Panc1 (cell line): ENCODE measurements at regions not wholly inside any gene's neighbourhood (a gene's known extent, or its start where the extent isn't known, plus 50 kb on each side); places are given as distances from the start of the nearest gene placed in this dataset.

Source experiments
- ATAC-seq: fragments of 200-7000 bp; cut with Tn5 transposase; 2 replicates; pipeline ENCODE4 v1.9.1; 2020; ENCODE audit warnings: mild to moderate bottlenecking, moderate library complexity
- BruUV-seq: library from RNA; stranded (reverse); fragments of 400-500 nt; replicated peaks from 2 replicates; lab custom pipeline; 2021; lab: Mats Ljungman, UMichigan
- CTCF ChIA-PET: fragments of 300-600 bp; sonication (Branson Sonifier 250); formaldehyde crosslinking; loops from one replicate; lab custom pipeline; 2022; ENCODE audit warnings: antibody characterized with exemption; lab: Charles Lee
- POLR2A ChIA-PET: fragments of 300-600 bp; sonication (Branson Sonifier 250); formaldehyde crosslinking; loops from one replicate; lab custom pipeline; 2022; ENCODE audit warnings: antibody characterized with exemption; lab: Charles Lee
- DNase-seq: peaks from one replicate; pipeline ENCODE4 v3.0.0-alpha.2; 2010; ENCODE audit warnings: low read depth, low spot score
- H3K27ac ChIP-seq: 2 replicates; pipeline ENCODE4 v1.5.1; 2011; ENCODE audit warnings: mild to moderate bottlenecking, low read length, inconsistent platforms
- H3K27me3 ChIP-seq: fragments of 200-500 bp; sonication (Bioruptor generic); 2 replicates; pipeline ENCODE4 v1.6.0; 2014; ENCODE audit warnings: low read length, inconsistent platforms; ENCODE audit not compliant: control insufficient read depth, insufficient read depth
- H3K36me3 ChIP-seq: fragments of 200-500 bp; sonication (Bioruptor generic); 2 replicates; pipeline ENCODE4 v1.5.1; 2014; ENCODE audit warnings: inconsistent platforms, mild to moderate bottlenecking, low read length, moderate library complexity; ENCODE audit not compliant: control insufficient read depth, insufficient read depth
- H3K4me1 ChIP-seq: 2 replicates; pipeline ENCODE4 v1.5.1; 2011; ENCODE audit warnings: inconsistent platforms, mild to moderate bottlenecking, low read length, moderate library complexity; ENCODE audit not compliant: control insufficient read depth, insufficient read depth
- H3K4me3 ChIP-seq, 2 experiments: 2 replicates each; pipeline ENCODE4 v1.5.1; 2011 to 2012; ENCODE audit warnings: low read depth in 2 of 2, low read length in 2 of 2, mild to moderate bottlenecking in 2 of 2, inconsistent platforms in 1 of 2, moderate library complexity in 1 of 2
- H3K9me3 ChIP-seq: fragments of 200-500 bp; sonication (Bioruptor generic); 2 replicates; pipeline ENCODE4 v1.5.1; 2014; ENCODE audit warnings: low read depth, mild to moderate bottlenecking, inconsistent platforms, low read length, moderate library complexity; ENCODE audit not compliant: control insufficient read depth, insufficient read depth
- POLR2AphosphoS5 ChIP-seq: IDR thresholded peaks from 2 replicates; pipeline ENCODE4 v1.6.1; 2012; ENCODE audit warnings: mild to moderate bottlenecking, low read depth, low read length, moderate library complexity
- SIN3A ChIP-seq: IDR thresholded peaks from 2 replicates; pipeline ENCODE4 v1.6.1; 2012; ENCODE audit warnings: low read depth, mild to moderate bottlenecking, low read length, moderate library complexity, borderline replicate concordance; ENCODE audit not compliant: insufficient read depth
- TCF7L2 ChIP-seq: IDR thresholded peaks from 2 replicates; pipeline ENCODE4 v1.6.1; 2011; ENCODE audit warnings: mild to moderate bottlenecking, low read depth, low read length, inconsistent platforms
- in situ Hi-C: cut with HindIII; loops from 2 replicates; pipeline ENCODE4 v1.10.0; 2016; ENCODE audit warnings: low sequenced_read_pairs, low pct_unique_long_range_greater_than_20kb
- intact Hi-C: fragments of 100-400 bp; cut with micrococcal nuclease; formaldehyde crosslinking; loops from one replicate; pipeline ENCODE4 v1.10.0; 2022; ENCODE audit not compliant: unreplicated experiment
- TF ChIP-seq, protein P1 (sequence below), 2 experiments: IDR thresholded peaks; 2 replicates each; pipeline ENCODE4 v1.6.1; 2011 to 2012; ENCODE audit warnings: low read depth in 2 of 2, control low read depth in 1 of 2, low read length in 1 of 2, mild to moderate bottlenecking in 1 of 2, moderate library complexity in 1 of 2; ENCODE audit not compliant: insufficient read depth in 1 of 2
- TF ChIP-seq, protein P2 (sequence below): fragments of 450-650 bp; IDR thresholded peaks from 2 replicates; pipeline ENCODE4 v1.5.1; 2017; ENCODE audit warnings: mild to moderate bottlenecking

DNA sequence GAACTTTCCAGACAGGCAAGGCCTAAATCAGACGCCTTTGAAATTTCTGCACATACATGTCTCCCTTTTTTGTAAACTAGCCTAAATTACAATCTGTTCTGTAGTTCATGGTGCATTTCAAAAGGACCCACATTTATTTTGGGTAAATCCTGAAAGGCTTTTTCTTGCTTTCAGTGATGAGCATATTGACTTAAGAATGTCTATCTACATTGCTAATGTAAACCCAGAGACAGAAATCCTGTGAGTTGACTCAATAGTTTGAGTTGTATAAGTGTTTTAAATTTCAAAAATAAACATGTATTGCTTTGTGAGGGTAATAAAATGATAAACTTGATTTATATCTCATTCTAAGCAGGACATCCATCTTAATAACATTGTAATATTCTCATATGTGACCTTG lies 977.0 kb upstream of the NR2F2 start:
- Histone ChIP-seq H3K27me3 (no peaks in the 10 kb centered on the region), H3K4me3 (no peak overlapping the region), H3K36me3 (no peaks in the 10 kb centered on the region), H3K27ac (no peak overlapping the region), H3K4me1 (no peaks in the 10 kb centered on the region), H3K9me3 (no peaks in the 10 kb centered on the region)
- no peak for DNase-seq
- no peak for TF ChIP-seq POLR2AphosphoS5
- TF ChIP-seq, protein P1, sequence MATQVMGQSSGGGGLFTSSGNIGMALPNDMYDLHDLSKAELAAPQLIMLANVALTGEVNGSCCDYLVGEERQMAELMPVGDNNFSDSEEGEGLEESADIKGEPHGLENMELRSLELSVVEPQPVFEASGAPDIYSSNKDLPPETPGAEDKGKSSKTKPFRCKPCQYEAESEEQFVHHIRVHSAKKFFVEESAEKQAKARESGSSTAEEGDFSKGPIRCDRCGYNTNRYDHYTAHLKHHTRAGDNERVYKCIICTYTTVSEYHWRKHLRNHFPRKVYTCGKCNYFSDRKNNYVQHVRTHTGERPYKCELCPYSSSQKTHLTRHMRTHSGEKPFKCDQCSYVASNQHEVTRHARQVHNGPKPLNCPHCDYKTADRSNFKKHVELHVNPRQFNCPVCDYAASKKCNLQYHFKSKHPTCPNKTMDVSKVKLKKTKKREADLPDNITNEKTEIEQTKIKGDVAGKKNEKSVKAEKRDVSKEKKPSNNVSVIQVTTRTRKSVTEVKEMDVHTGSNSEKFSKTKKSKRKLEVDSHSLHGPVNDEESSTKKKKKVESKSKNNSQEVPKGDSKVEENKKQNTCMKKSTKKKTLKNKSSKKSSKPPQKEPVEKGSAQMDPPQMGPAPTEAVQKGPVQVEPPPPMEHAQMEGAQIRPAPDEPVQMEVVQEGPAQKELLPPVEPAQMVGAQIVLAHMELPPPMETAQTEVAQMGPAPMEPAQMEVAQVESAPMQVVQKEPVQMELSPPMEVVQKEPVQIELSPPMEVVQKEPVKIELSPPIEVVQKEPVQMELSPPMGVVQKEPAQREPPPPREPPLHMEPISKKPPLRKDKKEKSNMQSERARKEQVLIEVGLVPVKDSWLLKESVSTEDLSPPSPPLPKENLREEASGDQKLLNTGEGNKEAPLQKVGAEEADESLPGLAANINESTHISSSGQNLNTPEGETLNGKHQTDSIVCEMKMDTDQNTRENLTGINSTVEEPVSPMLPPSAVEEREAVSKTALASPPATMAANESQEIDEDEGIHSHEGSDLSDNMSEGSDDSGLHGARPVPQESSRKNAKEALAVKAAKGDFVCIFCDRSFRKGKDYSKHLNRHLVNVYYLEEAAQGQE (IDR thresholded peaks at IDR 0.05; ENCODE audit: insufficient read depth in 1 of 2, low read depth in 2 of 2, low read length in 1 of 2) = no peak
- TF ChIP-seq TCF7L2 = no peak
- TF ChIP-seq, protein P2, sequence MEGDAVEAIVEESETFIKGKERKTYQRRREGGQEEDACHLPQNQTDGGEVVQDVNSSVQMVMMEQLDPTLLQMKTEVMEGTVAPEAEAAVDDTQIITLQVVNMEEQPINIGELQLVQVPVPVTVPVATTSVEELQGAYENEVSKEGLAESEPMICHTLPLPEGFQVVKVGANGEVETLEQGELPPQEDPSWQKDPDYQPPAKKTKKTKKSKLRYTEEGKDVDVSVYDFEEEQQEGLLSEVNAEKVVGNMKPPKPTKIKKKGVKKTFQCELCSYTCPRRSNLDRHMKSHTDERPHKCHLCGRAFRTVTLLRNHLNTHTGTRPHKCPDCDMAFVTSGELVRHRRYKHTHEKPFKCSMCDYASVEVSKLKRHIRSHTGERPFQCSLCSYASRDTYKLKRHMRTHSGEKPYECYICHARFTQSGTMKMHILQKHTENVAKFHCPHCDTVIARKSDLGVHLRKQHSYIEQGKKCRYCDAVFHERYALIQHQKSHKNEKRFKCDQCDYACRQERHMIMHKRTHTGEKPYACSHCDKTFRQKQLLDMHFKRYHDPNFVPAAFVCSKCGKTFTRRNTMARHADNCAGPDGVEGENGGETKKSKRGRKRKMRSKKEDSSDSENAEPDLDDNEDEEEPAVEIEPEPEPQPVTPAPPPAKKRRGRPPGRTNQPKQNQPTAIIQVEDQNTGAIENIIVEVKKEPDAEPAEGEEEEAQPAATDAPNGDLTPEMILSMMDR = no peak
- no peak for TF ChIP-seq SIN3A
- POLR2A ChIA-PET = no interaction called here
- ATAC-seq = no peak
- intact Hi-C loops (no loop called here), in situ Hi-C loops (no loop called here)
- BruUV-seq = no TSS peak
- CTCF ChIA-PET = no interaction called here

DNA sequence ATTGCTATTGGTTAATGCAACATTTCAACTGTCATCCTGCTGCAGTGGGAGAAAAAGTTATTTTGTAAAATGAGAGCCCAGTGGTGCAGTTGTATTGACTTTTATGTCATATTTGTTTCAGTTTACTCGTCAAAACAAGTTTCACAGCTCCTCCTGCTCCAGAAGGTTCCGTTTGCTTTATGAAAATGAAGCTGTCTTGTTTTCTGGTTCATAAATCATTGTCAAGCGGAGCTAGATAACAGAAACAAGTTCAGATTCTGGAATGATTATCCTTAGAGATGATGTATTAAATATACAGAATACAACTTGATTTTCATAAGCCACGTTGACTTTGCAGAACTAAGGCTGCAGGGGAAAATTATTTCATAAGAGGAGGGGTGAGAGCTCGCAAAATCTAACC lies 970.5 kb upstream of the NR2F2 start:
- peaks cover 3% of the 10 kb centered on the region; the same call in 1 of the 2 replicates for H3K9me3 ChIP-seq
- H3K27ac ChIP-seq = no peak overlapping the region
- no peak for TF ChIP-seq SIN3A
- TF ChIP-seq, protein P1 (IDR thresholded peaks at IDR 0.05; ENCODE audit: insufficient read depth in 1 of 2, low read depth in 2 of 2, low read length in 1 of 2) = no peak
- no peak for TF ChIP-seq POLR2AphosphoS5
- TF ChIP-seq TCF7L2 = no peak
- H3K36me3 ChIP-seq = no peaks in the 10 kb centered on the region
- intact Hi-C loops = no loop called here
- no peaks in the 10 kb centered on the region for H3K4me1 ChIP-seq
- ChIA-PET POLR2A (no interaction called here), CTCF (no interaction called here)
- H3K4me3 ChIP-seq = no peak overlapping the region
- DNase-seq (no peak), ATAC-seq (no peak)
- no peaks in the 10 kb centered on the region for H3K27me3 ChIP-seq
- BruUV-seq = no TSS peak
- in situ Hi-C loops = no loop called here
